ENCODE measurements at regions not wholly inside any gene's neighbourhood (a gene's known extent, or its start where the extent isn't known, plus 50 kb on each side); places are given as distances from the start of the nearest gene placed in this dataset.
"Not testable (repeated sequence)": the region's sequence is repeated elsewhere in the genome, so short reads cannot be mapped to it uniquely, and the experiment has no call there.

DNA sequence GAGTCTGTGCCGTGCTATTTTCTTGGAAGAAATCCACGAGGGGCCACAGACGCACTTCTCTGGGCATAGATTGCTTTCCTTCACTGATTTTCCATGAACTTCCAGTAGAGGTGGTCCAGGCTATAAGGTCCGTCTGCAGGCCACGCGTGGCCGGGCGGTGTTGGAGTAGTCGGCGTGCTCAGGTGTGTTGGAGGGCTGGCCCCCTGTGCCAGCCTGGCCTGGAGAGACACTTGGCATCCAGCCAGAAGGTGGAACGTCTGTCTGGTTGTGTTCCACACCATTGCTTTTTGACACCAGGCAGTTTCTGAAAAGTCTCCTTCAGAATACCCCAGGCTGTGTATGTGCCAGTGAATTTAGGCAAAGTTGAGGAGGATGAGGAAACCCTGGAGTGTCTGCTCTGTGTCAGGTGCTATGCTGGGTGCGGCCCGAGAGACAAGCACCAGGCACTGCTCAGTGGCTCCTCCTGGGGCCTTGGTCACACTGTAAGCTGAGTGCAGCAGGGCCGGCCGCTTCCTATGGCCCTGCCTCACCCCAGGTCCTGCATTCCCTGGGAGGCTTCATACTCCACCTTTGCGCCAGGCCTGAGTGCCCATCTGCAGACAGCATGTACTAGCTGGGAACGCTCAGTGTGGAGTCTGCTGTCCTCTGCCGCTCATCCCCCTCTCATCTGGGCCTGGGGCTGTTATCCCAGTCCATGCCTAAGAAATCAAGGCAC, 52.1 kb upstream of the TAMM41 start:
- H3K36me3 Mint-ChIP-seq (ENCODE audit: low read depth, unreplicated experiment): no peaks in the 10 kb centered on the region
- H3K27me3 Mint-ChIP-seq (ENCODE audit: unreplicated experiment): peaks cover 5% of the 10 kb centered on the region
- no peak overlapping the region for H3K4me3 Mint-ChIP-seq (ENCODE audit: unreplicated experiment)
- H3K9me3 Mint-ChIP-seq (ENCODE audit: unreplicated experiment): no peaks in the 10 kb centered on the region
- H3K27ac Mint-ChIP-seq (ENCODE audit: unreplicated experiment): no peak overlapping the region
- TF ChIP-seq, protein P1, sequence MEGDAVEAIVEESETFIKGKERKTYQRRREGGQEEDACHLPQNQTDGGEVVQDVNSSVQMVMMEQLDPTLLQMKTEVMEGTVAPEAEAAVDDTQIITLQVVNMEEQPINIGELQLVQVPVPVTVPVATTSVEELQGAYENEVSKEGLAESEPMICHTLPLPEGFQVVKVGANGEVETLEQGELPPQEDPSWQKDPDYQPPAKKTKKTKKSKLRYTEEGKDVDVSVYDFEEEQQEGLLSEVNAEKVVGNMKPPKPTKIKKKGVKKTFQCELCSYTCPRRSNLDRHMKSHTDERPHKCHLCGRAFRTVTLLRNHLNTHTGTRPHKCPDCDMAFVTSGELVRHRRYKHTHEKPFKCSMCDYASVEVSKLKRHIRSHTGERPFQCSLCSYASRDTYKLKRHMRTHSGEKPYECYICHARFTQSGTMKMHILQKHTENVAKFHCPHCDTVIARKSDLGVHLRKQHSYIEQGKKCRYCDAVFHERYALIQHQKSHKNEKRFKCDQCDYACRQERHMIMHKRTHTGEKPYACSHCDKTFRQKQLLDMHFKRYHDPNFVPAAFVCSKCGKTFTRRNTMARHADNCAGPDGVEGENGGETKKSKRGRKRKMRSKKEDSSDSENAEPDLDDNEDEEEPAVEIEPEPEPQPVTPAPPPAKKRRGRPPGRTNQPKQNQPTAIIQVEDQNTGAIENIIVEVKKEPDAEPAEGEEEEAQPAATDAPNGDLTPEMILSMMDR (IDR thresholded peaks at IDR 0.05; ENCODE audit: unreplicated experiment): no peak
- DNase-seq (ENCODE audit: low spot score): no peak
- H3K4me1 Mint-ChIP-seq (ENCODE audit: unreplicated experiment): no peaks in the 10 kb centered on the region

GRCh38 chr3:11899389-11899788, 52.7 kb upstream of the TAMM41 start:
- DNase-seq (ENCODE audit: low spot score); H3K9me3 Mint-ChIP-seq (ENCODE audit: unreplicated experiment); H3K4me1 Mint-ChIP-seq (ENCODE audit: unreplicated experiment); H3K27me3 Mint-ChIP-seq (ENCODE audit: unreplicated experiment); H3K27ac Mint-ChIP-seq (ENCODE audit: unreplicated experiment); H3K36me3 Mint-ChIP-seq (ENCODE audit: low read depth, unreplicated experiment); H3K4me3 Mint-ChIP-seq (ENCODE audit: unreplicated experiment): not testable (repeated sequence)

DNA sequence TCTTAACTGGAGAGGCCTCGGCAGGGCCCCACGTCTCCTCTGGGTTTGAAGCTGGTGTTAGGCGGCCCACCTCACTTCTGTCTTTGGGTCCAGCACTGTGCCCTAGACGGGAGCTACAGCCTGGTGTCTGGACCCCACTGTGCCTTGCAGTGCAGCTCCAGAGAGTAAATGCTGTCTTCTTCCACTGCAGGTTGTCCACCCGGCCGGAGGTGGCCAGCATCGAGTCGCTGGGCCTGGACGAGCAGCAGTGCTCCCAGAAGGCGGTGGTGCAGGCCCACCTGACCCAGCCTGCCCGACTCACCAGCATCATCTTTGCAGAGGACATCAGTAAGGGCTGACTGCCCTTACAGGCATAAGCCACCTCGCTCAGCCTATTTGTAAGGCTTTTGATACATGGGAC, 53.1 kb upstream of the TAMM41 start:
- no peak for DNase-seq (ENCODE audit: low spot score)
- Mint-ChIP-seq H3K4me3 (ENCODE audit: unreplicated experiment) (no peak overlapping the region), H3K36me3 (ENCODE audit: low read depth, unreplicated experiment) (no peaks in the 10 kb centered on the region), H3K9me3 (ENCODE audit: unreplicated experiment) (no peaks in the 10 kb centered on the region), H3K27me3 (ENCODE audit: unreplicated experiment) (peaks cover 5% of the 10 kb centered on the region), H3K27ac (ENCODE audit: unreplicated experiment) (no peak overlapping the region), H3K4me1 (ENCODE audit: unreplicated experiment) (no peaks in the 10 kb centered on the region)
- TF ChIP-seq, protein P1 (IDR thresholded peaks at IDR 0.05; ENCODE audit: unreplicated experiment): no peak

DNA sequence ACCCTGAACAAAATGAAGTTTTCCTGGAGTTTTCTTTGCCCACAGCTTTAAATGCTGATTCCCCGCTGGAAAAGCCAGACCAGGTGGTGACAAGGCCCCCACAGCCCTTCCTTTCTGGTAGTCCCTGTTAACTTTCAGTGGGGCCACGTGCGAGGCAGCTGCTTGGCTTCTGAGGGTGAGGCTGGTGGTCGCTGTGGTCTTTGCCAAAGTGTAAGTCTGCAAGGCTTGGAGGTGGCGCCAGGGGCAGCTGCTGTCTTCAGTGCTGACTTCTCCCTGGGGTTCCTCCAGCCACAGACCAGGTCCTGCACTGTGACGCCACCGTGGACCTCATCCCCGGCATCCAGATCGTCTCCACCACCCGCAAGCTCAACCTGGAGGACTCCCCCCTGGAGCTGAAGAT, 54.1 kb upstream of the TAMM41 start:
- no peak for DNase-seq (ENCODE audit: low spot score)
- H3K4me1 Mint-ChIP-seq (ENCODE audit: unreplicated experiment): no peaks in the 10 kb centered on the region
- no peak overlapping the region for H3K27ac Mint-ChIP-seq (ENCODE audit: unreplicated experiment)
- no peaks in the 10 kb centered on the region for H3K36me3 Mint-ChIP-seq (ENCODE audit: low read depth, unreplicated experiment)
- peaks cover 5% of the 10 kb centered on the region for H3K27me3 Mint-ChIP-seq (ENCODE audit: unreplicated experiment)
- TF ChIP-seq, protein P1 (IDR thresholded peaks at IDR 0.05; ENCODE audit: unreplicated experiment): no peak
- no peak overlapping the region for H3K4me3 Mint-ChIP-seq (ENCODE audit: unreplicated experiment)
- no peaks in the 10 kb centered on the region for H3K9me3 Mint-ChIP-seq (ENCODE audit: unreplicated experiment)

DNA sequence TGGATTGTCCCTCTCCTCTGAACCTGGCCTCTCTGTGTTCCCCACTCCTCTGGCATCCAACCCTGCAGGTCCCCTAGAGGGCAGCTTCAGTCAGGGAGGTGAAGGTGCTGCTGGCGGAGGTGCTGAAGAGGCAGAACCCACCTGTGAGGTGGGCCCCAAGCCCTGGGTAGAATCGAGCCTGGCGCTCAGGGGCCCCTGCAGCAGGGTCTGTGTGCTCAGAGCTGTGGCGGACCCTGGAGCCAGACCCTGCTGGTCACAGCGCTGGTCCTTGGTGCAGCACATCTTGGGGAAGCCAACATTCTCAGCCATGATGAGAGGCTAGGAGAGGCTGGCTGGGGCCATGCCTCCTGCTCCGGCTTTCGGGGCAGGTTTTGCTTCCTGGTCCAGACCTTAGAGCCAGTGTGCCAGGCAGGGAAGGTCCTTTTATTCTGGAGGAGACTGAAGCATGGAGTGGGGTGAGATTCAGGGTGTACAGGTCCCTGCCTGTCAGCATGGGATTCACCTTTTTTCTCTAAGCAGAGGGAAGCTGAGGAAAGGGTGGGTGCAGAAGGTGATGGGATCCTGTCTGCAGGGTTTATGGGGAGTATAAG, 54.7 kb upstream of the TAMM41 start:
- no peak for DNase-seq (ENCODE audit: low spot score)
- Mint-ChIP-seq H3K4me1 (ENCODE audit: unreplicated experiment) (no peaks in the 10 kb centered on the region), H3K27me3 (ENCODE audit: unreplicated experiment) (peaks cover 3% of the 10 kb centered on the region), H3K9me3 (ENCODE audit: unreplicated experiment) (no peaks in the 10 kb centered on the region), H3K36me3 (ENCODE audit: low read depth, unreplicated experiment) (no peaks in the 10 kb centered on the region), H3K27ac (ENCODE audit: unreplicated experiment) (no peak overlapping the region), H3K4me3 (ENCODE audit: unreplicated experiment) (no peak overlapping the region)
- TF ChIP-seq, protein P1 (IDR thresholded peaks at IDR 0.05; ENCODE audit: unreplicated experiment): no peak

Data from endothelial cell (in vitro differentiated cells).